ENCODE measurements at regions not wholly inside any gene's neighbourhood (a gene's known extent, or its start where the extent isn't known, plus 50 kb on each side); places are given as distances from the start of the nearest gene placed in this dataset.

DNA sequence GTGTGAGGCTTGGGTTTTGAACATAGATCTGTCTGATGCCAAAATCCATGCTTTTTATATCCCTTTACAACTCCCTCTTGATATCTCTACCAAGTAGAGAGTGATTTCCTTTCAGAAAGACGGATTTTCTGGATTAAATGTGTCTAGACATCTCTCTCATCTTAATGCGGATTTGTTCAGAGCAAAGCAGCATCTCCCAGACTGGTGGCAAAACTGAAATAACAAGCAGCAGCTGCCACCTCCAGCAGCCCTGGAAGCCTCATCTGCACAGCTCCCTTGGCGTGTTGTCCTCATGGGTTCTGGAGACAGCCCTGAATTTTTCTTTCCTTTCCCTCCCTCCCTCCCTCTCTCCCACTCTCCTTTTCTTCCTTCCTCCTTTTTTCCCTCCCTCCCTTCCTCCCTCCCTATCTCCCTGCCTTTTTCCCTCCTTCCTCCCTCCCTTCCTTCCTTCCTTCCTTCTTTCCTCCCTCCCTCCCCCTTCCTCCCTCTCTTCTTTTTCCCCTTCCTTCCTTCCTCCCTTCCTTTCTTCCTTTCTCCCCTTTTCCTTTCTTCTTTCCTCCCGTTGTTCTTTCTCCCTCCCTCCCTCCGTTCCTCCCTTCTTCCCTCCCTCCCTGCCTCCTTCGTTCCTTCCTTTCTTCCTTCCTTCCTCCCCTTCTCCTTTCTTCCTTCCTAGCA, 639.9 kb downstream of the TYW1 start:
- no peak for TF ChIP-seq SMC3 (IDR thresholded peaks at IDR 0.05; ENCODE audit: low read depth, low read length)
- TF ChIP-seq, protein P1, sequence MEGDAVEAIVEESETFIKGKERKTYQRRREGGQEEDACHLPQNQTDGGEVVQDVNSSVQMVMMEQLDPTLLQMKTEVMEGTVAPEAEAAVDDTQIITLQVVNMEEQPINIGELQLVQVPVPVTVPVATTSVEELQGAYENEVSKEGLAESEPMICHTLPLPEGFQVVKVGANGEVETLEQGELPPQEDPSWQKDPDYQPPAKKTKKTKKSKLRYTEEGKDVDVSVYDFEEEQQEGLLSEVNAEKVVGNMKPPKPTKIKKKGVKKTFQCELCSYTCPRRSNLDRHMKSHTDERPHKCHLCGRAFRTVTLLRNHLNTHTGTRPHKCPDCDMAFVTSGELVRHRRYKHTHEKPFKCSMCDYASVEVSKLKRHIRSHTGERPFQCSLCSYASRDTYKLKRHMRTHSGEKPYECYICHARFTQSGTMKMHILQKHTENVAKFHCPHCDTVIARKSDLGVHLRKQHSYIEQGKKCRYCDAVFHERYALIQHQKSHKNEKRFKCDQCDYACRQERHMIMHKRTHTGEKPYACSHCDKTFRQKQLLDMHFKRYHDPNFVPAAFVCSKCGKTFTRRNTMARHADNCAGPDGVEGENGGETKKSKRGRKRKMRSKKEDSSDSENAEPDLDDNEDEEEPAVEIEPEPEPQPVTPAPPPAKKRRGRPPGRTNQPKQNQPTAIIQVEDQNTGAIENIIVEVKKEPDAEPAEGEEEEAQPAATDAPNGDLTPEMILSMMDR (conservative IDR thresholded peaks at IDR 0.05; ENCODE audit: low read depth, low read length): no peak
- no peak for TF ChIP-seq CEBPB (IDR thresholded peaks at IDR 0.05; ENCODE audit: low read depth, low read length)
- no peak for TF ChIP-seq MAFK (IDR thresholded peaks at IDR 0.05; ENCODE audit: low read depth, low read length)
- no peak for TF ChIP-seq RFX5 (IDR thresholded peaks at IDR 0.05; ENCODE audit: low read depth, low read length)
- no peak for TF ChIP-seq FOS (IDR thresholded peaks at IDR 0.05; ENCODE audit: low read depth, low read length)
- TF ChIP-seq POLR2A (IDR thresholded peaks at IDR 0.05; ENCODE audit: low read depth, low read length): no peak

Data from IMR-90 (cell line).